Erythroblast (primary cell): ENCODE measurements at regions not wholly inside any gene's neighbourhood (a gene's known extent, or its start where the extent isn't known, plus 50 kb on each side); places are given as distances from the start of the nearest gene placed in this dataset.

Experiments
- DNase-seq, 2 experiments: peaks; one replicate each; lab custom pipeline; 2025; lab: John Stamatoyannopoulos, UW
- GATA1 ChIP-seq: IDR thresholded peaks from 2 replicates; pipeline ENCODE4 v1.6.1; 2011; ENCODE audit warnings: low read depth, mild to moderate bottlenecking, control low read depth, low read length, moderate library complexity
- POLR2A ChIP-seq: IDR thresholded peaks from 2 replicates; pipeline ENCODE4 v1.6.1; 2011; ENCODE audit warnings: mild to moderate bottlenecking, low read length

GRCh38 chr7:130958846-130959245 lies 224.8 kb upstream of the KLF14 start:
- TF ChIP-seq POLR2A (no peak), GATA1 (no peak)
- DNase-seq = no peak

DNA sequence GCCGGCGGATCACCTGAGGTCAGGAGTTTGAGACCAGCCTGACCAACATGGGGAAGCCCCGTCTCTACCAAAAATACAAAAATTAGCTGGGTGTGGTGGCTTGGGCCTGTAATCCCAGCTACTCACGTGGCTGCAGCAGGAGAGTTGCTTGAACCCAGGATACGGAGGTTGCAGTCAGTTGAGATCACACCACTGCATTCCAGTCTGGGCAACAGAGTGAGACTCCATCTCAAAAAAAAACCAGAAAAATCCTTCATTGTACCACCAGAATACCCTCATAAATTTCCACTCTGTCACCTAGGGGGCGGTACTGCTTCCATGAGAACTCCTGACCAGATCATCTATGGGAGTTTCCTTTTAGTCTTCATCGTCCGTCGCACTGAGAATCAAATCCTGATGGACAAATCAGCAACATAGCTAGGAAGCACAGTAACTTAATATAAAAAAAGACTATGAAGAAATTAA lies 225.8 kb upstream of the KLF14 start:
- DNase-seq = peak; percentile 36 to 40
- no peak for TF ChIP-seq GATA1
- TF ChIP-seq POLR2A = no peak

- TF ChIP-seq POLR2A (no peak), GATA1 (no peak)
- peak; percentile 15 to 42 for DNase-seq
These were observed 226.4 kb upstream of the KLF14 start for GRCh38 chr7:130960208-130960988.

DNA sequence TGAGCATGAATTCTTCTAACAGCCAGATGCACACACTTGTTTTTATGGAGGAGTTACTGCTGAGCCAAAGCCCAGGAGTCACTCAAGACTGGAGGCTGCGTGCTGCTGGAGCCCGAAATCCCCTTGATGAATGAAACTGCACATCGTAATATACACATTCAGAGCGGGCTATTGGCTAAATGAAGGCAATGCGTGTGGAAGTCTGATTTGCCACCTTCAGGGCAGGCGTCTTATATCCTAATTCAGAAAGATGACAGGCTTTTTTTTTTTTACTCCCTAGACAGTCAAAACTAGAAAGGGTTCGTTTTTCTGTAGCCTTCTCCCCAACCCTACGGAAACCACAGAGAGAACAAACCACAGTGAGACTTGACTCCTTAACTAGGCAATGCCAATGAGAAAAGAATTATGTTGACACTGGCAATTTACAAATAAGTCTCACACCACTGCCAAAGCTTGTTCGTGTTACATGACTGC lies 227.2 kb upstream of the KLF14 start:
- TF ChIP-seq GATA1 (no peak), POLR2A (peak; percentile 51)
- peak; percentile 44 to 56 for DNase-seq

- TF ChIP-seq POLR2A (no peak), GATA1 (no peak)
- no peak for DNase-seq
These were observed 228.1 kb upstream of the KLF14 start for GRCh38 chr7:130962109-130962508.

GRCh38 chr7:130963339-130963738 lies 229.3 kb upstream of the KLF14 start:
- TF ChIP-seq GATA1 = no peak
- DNase-seq = no peak

GRCh38 chr7:130965515-130965914 lies 231.5 kb upstream of the KLF14 start:
- no peak for DNase-seq
- TF ChIP-seq POLR2A (no peak), GATA1 (no peak)

DNA sequence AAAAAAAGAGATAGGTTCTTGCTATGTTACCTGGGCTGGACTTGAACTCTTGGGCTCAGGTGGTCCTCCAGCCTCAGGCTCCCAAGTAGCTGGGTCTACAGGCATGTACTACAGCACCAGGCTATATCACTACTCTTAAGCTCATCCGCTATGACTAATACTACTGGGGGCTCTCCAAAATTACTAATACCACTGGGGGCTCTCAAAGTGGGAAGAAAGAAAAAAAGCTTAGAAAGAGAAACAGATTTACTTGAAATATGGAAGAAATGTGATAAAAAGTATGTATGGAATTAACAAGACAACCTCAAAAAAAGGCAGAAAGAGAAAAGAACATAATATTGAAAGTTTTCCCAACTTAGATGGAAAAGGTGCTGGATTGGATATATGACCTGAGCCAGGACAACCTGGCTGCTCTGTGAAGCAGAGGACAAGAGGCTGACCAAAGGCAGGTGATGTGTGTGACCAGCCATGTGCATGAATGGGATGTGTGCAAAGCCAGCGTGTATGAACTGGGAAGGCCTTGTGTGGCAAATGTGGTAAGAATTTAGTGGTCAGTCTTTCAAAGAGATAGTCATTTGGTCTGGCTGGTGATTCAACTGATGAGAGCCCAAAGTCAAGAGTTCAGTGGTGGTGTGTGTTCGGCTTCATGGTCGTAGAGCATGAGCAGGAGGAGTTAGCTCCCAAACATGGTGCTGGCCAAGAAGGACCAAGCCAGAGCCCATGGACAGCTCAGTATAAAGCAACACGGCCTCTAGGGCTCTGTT lies 232.4 kb upstream of the KLF14 start:
- TF ChIP-seq GATA1 = no peak
- no peak for TF ChIP-seq POLR2A
- no peak for DNase-seq

- TF ChIP-seq GATA1 = no peak
- TF ChIP-seq POLR2A = no peak
- no peak for DNase-seq
These were observed 236.2 kb upstream of the KLF14 start for GRCh38 chr7:130970196-130970595.

DNA sequence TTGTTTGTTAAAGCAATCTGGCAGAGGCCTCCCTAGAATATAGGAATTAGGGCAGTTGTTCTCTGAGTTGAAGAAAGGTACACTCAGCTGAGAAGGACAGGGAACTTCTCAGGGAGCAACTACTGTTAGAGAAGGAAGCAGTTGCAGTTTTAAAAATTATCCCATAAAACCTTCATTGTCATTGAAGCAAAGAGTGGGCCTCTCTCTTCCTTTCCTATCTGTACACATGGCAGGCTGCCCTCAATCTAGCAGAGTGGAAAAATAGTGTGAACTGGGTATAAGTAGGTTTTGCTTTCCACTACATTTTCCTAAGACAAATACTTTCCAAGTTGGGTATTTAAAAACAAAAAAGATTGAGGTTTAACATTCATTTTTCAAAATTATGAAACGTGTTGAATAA lies 236.7 kb upstream of the KLF14 start:
- TF ChIP-seq GATA1 (no peak), POLR2A (no peak)
- DNase-seq = no peak

DNA sequence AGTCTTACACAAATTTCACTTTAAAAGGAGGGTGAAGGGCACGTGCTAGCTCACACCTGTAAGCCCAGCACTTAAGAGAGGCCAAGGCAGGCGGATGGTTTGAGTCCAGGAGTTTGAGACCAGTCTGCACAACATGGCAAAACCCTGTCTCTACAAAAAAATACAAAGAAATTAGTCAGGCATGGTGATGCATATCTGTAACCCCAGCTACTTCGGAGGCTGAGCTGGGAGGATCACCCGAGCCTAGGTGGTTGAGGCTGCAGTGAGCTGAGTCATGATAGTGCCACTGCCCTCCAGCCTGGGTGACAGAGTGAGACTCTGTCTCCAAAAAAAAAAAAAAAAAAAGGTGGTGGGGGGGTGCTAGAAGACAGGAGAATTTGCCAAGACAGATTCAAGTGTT lies 237.3 kb upstream of the KLF14 start:
- no peak for DNase-seq
- no peak for TF ChIP-seq POLR2A
- TF ChIP-seq GATA1 = no peak

DNA sequence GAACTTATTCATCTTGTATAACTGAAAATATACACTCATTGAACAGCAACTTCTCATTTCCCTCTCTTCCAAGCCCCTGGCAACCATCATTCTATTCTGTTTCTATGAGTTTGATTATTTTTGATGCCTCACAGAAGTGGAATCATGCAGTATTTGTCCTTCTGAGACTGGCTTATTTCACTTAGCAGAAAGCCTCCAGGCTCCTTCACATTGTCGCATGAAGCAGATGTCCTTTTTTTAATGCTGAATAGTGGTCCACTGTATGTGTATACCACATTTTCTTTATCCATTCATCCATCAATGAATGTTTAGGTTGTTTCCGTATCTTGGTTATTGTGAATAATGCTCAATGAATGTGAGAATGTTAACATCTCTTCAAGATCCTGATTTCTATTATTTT lies 238.2 kb upstream of the KLF14 start:
- DNase-seq = no peak
- TF ChIP-seq GATA1 (no peak), POLR2A (no peak)

DNA sequence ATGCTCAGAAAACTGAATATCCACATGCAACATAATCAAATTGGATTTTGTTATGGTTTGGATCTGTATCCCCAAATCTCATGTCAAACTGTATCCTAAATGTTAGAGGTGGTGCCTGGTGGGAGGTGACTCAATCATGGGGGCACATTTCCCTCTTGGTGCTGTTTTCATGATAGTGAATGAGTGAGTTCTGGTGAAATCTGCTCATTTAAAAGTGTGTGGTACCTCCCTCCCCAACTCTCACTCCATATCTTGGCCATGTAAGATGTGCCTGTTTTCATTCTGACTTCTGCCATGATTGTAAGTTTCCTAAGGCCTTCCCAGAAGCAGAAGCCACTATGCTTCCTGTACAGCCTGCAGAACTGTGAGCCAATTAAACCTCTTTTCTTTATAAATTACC lies 239.6 kb upstream of the KLF14 start:
- no peak for DNase-seq
- no peak for TF ChIP-seq GATA1
- TF ChIP-seq POLR2A = no peak

DNA sequence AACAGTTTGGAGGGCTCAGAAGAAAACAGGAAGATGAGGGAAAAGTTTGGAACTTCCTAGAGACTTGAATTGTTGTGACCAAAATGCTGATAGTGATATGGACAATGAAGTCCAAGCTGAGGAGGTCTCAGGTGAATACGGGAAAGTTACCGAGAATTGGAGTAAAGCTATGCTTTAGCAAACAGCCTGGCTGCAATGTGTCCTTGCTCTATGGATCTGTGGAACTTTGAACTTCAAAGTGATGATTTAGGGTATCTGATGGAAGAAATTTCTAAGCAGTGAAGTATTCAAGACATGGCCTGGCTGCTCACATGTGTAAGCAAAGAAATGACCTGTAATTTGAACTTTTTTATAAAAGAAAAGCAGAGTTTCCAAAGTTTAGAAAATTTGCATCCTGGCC lies 240.2 kb upstream of the KLF14 start:
- no peak for DNase-seq
- TF ChIP-seq POLR2A (no peak), GATA1 (no peak)
